Activated CD8-positive, alpha-beta memory T cell treated with anti-CD3 and anti-CD28 coated beads, Interleukin-2, amount 10 ng/mL, durations not matched to agents 7 days and 5 days (primary cell): ENCODE measurements at regions not wholly inside any gene's neighbourhood (a gene's known extent, or its start where the extent isn't known, plus 50 kb on each side); places are given as distances from the start of the nearest gene placed in this dataset.
"Not testable (repeated sequence)": the region's sequence is repeated elsewhere in the genome, so short reads cannot be mapped to it uniquely, and the experiment has no call there.

Source experiments
- ATAC-seq: fragments of 150-1000 bp; cut with Tn5 transposase; one replicate; pipeline ENCODE4 v1.10.0; 2021; ENCODE audit warnings: moderate library complexity
- CTCF ChIA-PET: fragments of 350-600 bp; sonication (Branson Sonifier 250); formaldehyde crosslinking; loops from one replicate; lab custom pipeline; 2021; ENCODE audit warnings: antibody characterized with exemption; lab: Charles Lee
- DNase-seq: peaks from one replicate; pipeline ENCODE4 v3.0.0-alpha.2; 2020
- H3K27ac Mint-ChIP-seq: one replicate; pipeline ENCODE4 v1.8.0; 2021; ENCODE audit warnings: mild to moderate bottlenecking, mixed read lengths
- H3K27me3 Mint-ChIP-seq: one replicate; pipeline ENCODE4 v1.8.0; 2021; ENCODE audit warnings: mixed read lengths
- H3K36me3 Mint-ChIP-seq: one replicate; pipeline ENCODE4 v1.8.0; 2021; ENCODE audit warnings: mild to moderate bottlenecking, mixed read lengths
- H3K4me1 Mint-ChIP-seq: one replicate; pipeline ENCODE4 v1.8.0; 2021; ENCODE audit warnings: mixed read lengths
- H3K4me3 Mint-ChIP-seq: one replicate; pipeline ENCODE4 v1.8.0; 2021; ENCODE audit warnings: mild to moderate bottlenecking, moderate library complexity, mixed read lengths
- H3K9me3 Mint-ChIP-seq: one replicate; pipeline ENCODE4 v1.8.0; 2022; ENCODE audit warnings: low read depth, mixed read lengths

DNA sequence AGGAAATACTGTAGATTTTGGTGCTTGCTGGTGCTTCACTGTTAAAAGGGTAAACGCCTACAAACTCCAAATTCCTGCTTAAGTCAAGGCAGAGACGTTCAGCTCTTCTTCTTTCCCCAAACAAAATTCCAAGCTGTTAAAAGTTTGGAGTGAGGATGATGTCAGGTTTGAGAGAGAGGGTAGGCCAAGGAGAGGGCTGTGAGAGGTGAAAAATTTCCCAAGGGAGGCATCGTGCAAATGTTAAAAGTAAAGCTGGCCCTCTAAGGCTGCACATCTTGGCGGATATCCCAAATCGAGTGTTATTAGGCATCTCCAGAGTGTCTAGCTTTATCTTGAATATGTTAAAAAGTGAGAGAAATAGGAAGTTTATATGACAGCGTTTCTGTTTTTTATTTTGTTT, 651.8 kb downstream of the QKI start:
- Mint-ChIP-seq H3K36me3 (no peaks in the 10 kb centered on the region), H3K27me3 (no peaks in the 10 kb centered on the region), H3K4me1 (no peaks in the 10 kb centered on the region), H3K4me3 (no peak overlapping the region), H3K27ac (no peak overlapping the region), H3K9me3 (no peaks in the 10 kb centered on the region)
- DNase-seq: no peak
- no peak for ATAC-seq
- CTCF ChIA-PET: no interaction called here

DNA sequence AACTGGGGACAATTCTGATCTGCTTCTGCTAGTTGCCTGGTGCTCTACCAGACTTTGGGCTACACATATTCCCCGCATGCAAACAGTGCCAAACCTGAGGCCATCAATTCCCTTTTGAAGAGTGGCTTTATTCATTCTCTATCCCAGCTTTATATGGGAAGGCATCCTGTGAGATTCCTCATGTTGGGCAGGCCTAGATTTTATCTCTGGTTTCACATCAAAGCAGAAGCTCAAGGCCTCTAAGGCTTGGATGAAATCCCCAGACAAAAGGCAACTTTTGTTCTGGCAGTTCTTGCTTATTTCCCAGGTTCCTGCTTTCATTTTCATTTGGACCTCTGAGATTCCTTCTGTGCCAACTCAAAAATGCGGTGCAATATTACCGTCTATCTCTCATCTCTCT, 648.8 kb downstream of the QKI start:
- H3K27ac Mint-ChIP-seq: no peak overlapping the region
- CTCF ChIA-PET: no interaction called here
- ATAC-seq (no peak), DNase-seq (no peak)
- H3K9me3 Mint-ChIP-seq: no peaks in the 10 kb centered on the region
- no peaks in the 10 kb centered on the region for H3K4me1 Mint-ChIP-seq
- H3K4me3 Mint-ChIP-seq: no peak overlapping the region
- no peaks in the 10 kb centered on the region for H3K27me3 Mint-ChIP-seq
- H3K36me3 Mint-ChIP-seq: no peaks in the 10 kb centered on the region

DNA sequence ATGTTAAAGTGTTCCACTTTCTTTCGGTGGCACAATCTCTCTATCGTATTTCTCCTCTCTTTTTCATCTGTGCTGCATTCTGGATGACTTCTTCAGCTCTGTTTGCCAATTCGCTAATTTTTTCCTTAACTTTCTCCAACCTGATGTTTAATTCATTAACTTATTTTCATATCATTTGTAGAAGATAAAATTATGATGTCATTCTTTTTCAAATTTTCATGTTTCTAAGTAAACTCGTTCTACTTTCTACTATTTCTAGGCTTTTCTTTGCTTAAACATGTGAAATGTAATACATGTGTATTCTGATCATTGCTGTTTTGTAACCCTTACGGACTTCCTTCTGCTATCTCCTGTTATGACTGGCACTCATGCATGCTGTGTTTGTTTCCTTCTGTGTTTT, 648.4 kb downstream of the QKI start:
- CTCF ChIA-PET: no interaction called here
- ATAC-seq (no peak), DNase-seq (no peak)
- Mint-ChIP-seq H3K27me3 (no peaks in the 10 kb centered on the region), H3K4me3 (no peak overlapping the region), H3K4me1 (no peaks in the 10 kb centered on the region), H3K9me3 (no peaks in the 10 kb centered on the region), H3K36me3 (no peaks in the 10 kb centered on the region), H3K27ac (no peak overlapping the region)

DNA sequence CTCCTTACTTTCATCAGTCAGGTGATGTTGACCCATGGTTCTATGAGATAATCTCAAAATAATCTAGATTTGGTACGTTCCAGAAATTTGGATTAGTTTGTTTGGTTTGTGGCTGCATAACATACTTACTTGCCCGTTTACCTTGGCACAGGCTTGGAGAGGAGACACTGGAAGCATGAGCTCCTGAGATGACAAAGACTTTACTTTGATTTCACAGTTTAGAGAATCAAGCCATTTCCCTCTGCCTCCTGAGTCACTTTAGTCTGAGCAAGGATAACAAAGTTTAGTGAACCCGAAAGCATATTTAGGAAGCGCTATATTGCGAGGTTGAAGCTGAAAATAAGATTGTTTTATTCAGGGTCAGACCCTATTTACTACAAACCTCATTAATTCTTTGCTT, 643.4 kb downstream of the QKI start:
- Mint-ChIP-seq H3K9me3 (no peaks in the 10 kb centered on the region), H3K27ac (no peak overlapping the region), H3K4me3 (no peak overlapping the region), H3K4me1 (no peaks in the 10 kb centered on the region), H3K36me3 (no peaks in the 10 kb centered on the region), H3K27me3 (no peaks in the 10 kb centered on the region)
- CTCF ChIA-PET: no interaction called here
- DNase-seq (no peak), ATAC-seq (no peak)

DNA sequence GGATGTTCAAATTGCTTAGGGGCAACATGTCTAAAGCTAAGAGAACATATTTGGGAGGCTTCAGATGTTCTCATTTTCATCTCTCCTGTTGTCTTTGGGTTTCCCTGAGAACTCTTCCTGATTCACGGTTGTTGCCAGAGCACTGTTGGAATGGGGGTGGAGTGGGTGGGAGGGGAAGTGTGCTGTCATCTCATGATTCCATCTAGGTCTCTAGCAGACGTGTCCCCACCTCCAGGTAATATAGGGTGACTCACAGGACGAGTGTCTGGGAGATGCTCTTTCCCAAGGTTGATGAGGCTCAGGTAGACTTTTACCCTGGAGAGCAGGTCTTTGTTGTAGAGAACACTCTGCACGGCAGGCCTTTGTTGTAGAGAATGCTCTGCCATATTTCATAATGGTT, 636.9 kb downstream of the QKI start:
- DNase-seq (no peak), ATAC-seq (no peak)
- Mint-ChIP-seq H3K36me3 (no peaks in the 10 kb centered on the region), H3K4me3 (no peak overlapping the region), H3K27ac (no peak overlapping the region), H3K27me3 (no peaks in the 10 kb centered on the region), H3K4me1 (no peaks in the 10 kb centered on the region), H3K9me3 (no peaks in the 10 kb centered on the region)
- CTCF ChIA-PET: interaction anchor here (0.6 kb wide), 1 partner anchor 1688 kb away, joined by 3 read pairs; no protein-coding TSS in a partner anchor

DNA sequence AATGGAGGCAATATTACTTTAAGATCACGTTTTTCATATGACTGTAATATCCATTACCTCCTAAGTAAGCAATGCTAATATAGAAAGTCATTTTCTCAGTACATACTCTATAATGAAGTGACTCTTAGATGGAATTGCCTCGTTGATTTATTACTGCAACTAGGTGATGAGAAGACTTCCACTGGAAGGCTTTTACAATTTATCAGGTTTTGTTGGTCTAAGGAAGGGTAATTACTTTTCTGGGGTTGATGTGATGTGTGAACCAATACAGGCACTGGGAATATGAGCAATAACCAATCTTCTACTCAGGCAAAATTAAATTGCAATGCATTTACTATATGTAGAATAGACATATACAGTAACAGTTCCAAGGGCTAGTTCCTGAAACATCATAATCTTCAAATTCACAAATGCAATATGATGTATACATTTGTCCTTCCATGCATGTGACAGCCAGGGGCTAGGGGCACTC, 635.0 kb downstream of the QKI start:
- ATAC-seq: no peak
- Mint-ChIP-seq H3K4me1 (no peaks in the 10 kb centered on the region), H3K9me3 (no peaks in the 10 kb centered on the region), H3K27me3 (no peaks in the 10 kb centered on the region), H3K4me3 (no peak overlapping the region), H3K36me3 (no peaks in the 10 kb centered on the region), H3K27ac (no peak overlapping the region)
- CTCF ChIA-PET: no interaction called here
- DNase-seq: no peak

DNA sequence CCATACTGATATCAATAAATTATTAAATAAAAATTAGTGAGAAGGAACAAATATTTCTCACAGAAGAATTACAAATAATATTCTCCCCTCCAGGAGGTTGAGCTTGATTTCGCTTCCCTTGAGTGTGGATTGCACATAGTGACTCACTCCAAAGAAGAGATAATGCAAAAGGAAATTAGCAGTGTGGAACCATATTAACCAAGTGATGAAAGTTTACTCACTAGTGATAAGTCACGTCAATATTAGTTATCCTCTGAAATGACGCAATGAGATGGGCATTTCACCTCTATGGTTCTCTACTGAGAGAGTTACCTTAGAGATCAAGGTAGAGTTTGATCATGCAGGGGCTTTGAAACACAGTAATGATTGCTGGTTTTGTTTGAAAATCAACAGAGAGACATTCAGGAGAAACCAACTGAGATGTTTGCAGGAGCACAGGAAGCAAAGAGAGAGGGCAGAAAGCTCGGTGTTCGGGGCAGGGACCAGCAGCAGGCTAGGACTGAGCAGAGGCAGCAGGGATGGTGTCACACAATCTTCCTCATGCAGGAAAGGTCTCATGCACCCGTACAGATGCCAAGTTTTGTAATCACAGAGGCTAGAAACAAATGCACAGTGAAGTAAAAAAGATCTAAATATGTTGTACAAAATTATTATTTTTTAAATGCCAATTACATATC, 634.5 kb downstream of the QKI start:
- H3K27ac Mint-ChIP-seq: no peak overlapping the region
- no peaks in the 10 kb centered on the region for H3K9me3 Mint-ChIP-seq
- H3K36me3 Mint-ChIP-seq: no peaks in the 10 kb centered on the region
- DNase-seq (no peak), ATAC-seq (no peak)
- no peaks in the 10 kb centered on the region for H3K27me3 Mint-ChIP-seq
- CTCF ChIA-PET: no interaction called here
- H3K4me1 Mint-ChIP-seq: no peaks in the 10 kb centered on the region
- no peak overlapping the region for H3K4me3 Mint-ChIP-seq

DNA sequence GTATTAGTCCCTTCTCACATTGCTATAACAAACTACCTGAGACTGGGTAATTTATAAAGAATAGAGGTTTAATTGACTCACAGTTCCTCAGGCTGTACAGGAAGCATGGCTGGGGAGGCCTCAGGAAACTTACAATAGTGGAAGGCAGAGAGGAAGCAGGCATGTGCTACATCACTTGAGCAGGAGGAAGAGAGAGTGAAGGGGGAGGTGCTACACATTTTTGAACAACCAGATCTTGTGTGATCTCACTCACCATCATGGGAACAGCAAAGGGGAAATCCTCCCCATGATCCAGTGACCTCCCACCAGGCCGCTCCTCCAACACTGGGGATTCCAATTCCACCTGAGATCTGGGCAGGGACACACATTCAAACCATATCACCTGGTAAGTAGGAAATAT, 630.6 kb downstream of the QKI start:
- no peak for ATAC-seq
- no peaks in the 10 kb centered on the region for H3K27me3 Mint-ChIP-seq
- no peak overlapping the region for H3K27ac Mint-ChIP-seq
- DNase-seq: no peak
- H3K36me3 Mint-ChIP-seq: no peaks in the 10 kb centered on the region
- no peaks in the 10 kb centered on the region for H3K9me3 Mint-ChIP-seq
- CTCF ChIA-PET: no interaction called here
- no peak overlapping the region for H3K4me3 Mint-ChIP-seq
- no peaks in the 10 kb centered on the region for H3K4me1 Mint-ChIP-seq

DNA sequence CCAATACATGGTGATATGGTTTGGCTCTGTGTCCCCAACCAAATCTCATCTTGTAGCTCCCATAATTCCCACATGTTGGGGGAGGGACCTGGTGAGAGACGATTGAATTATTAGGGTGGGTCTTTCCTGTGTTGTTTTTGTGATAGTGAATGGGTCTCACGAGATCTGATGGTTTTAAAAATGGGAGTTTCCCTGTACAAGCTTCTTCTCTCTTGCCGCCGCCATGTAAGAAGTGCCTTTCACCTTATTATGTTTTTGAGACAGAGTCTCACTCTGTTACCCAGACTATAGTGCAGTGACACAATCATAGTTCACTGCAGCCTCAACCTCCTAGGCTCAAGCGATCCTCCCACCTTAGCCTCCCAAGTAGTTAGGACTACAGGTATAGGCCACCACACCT, 629.1 kb downstream of the QKI start:
- DNase-seq, H3K4me3 Mint-ChIP-seq, H3K27ac Mint-ChIP-seq, H3K9me3 Mint-ChIP-seq, H3K4me1 Mint-ChIP-seq, ATAC-seq, CTCF ChIA-PET, H3K27me3 Mint-ChIP-seq, H3K36me3 Mint-ChIP-seq: not testable (repeated sequence)

DNA sequence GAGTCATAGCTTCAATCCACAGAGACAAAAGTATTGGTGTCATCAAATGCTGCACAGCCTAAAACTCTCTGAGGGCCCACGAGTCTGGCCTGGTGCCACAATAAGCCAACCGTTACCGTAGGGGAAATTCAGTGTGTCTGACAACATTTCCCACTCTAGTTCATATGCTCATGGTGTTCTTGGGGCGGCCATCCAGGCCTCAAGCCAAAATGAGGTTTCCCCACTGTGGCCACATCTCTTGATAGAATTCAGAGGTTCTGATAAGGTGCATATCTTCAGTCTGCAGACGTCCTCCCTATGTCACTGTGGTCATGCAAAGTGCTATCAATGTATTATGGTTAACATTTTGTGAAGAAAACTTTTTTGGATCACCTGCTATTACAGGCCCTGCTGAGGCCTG, 627.7 kb downstream of the QKI start:
- no peak overlapping the region for H3K4me3 Mint-ChIP-seq
- ATAC-seq: no peak

DNA sequence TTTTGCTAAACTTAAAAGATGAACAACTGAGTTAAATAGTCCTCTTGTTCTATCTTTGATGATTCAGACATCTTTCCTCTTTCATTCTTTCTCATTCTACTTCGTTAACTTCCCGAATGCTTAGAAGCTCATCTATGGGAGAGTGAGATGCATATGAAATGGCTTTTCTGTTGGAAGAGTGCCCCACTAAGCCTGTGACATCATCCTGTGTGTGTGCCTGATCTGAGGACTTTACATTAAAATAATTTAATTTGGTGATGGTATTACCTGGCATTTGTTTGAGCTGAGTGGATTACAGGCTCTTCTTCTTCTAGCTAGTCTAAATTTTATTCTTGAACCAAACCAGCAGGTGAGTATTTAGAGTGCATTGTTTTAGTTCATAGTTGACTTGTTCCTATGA, 626.5 kb downstream of the QKI start:
- H3K27ac Mint-ChIP-seq: no peak overlapping the region
- no peak overlapping the region for H3K4me3 Mint-ChIP-seq
- CTCF ChIA-PET: no interaction called here
- ATAC-seq (no peak), DNase-seq (no peak)
- H3K36me3 Mint-ChIP-seq: no peaks in the 10 kb centered on the region
- no peaks in the 10 kb centered on the region for H3K4me1 Mint-ChIP-seq
- H3K9me3 Mint-ChIP-seq: no peaks in the 10 kb centered on the region
- no peaks in the 10 kb centered on the region for H3K27me3 Mint-ChIP-seq

More for the DNA sequence above, 627.7 kb downstream of the QKI start:
- H3K27me3 Mint-ChIP-seq: no peaks in the 10 kb centered on the region
- no peak for DNase-seq
- H3K4me1 Mint-ChIP-seq: no peaks in the 10 kb centered on the region
- H3K36me3 Mint-ChIP-seq: no peaks in the 10 kb centered on the region
- H3K27ac Mint-ChIP-seq: no peak overlapping the region
- CTCF ChIA-PET: no interaction called here
- H3K9me3 Mint-ChIP-seq: no peaks in the 10 kb centered on the region

DNA sequence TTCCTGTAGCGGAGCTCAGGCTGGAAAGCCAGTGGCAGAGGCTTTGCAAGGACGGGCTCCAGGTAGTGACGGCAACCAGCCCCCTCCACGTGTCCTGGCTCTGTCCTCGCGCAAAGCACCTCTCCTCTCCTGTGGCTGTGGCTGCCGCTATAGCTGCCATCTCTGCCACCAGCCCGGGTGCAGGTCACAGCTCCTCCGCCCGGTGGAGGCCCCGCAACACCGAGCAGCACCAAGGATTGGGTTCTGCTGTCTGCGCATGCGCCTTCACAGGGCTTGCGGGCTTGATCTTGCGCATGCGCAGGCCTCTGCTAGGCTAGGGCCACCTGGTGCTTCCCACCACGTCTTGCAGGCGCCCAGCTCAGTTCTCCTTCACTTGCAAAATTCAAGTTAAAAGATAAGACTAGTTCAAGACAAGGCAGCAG, 625.4 kb downstream of the QKI start:
- H3K36me3 Mint-ChIP-seq: no peaks in the 10 kb centered on the region
- peak overlapping the region; percentile 41 for H3K4me3 Mint-ChIP-seq
- no peaks in the 10 kb centered on the region for H3K9me3 Mint-ChIP-seq
- H3K4me1 Mint-ChIP-seq: no peaks in the 10 kb centered on the region
- no peaks in the 10 kb centered on the region for H3K27me3 Mint-ChIP-seq
- DNase-seq (peak; percentile 67), ATAC-seq (peak; percentile 61)
- no peak overlapping the region for H3K27ac Mint-ChIP-seq
- CTCF ChIA-PET: no interaction called here

DNA sequence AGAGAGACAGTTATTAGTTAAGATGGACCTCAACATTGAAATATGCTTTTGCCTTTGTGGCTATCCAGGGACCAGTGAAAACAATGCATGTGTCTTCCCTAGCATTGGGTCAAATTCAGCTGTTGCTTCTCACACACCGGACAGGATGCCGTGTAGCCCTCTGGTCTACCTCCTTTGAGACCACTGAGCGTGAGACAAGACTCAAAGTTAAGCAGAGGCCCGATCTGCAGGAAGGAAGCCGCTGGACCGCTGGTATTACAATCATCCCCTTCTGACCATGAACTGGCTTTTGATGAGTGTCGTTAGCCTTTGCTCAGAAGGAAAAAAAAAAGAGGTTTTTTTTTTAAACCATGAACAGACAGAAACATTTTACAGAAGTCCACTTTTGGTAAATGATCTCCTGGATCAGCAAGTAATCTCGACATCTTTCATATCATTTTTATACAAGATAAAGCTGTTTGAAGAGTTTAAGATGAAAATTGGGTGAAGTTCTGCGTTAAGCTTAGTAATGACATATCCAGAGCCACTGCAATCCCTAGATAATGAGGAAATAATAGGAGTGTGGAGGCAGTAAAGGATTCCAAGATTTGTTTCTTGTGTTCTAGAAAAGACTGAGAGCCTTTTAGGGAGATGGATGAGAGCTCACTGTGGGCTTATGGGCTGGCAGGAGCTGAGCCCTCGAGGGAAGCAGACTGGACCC, 622.8 kb downstream of the QKI start:
- Mint-ChIP-seq H3K36me3 (no peaks in the 10 kb centered on the region), H3K27me3 (no peaks in the 10 kb centered on the region), H3K9me3 (no peaks in the 10 kb centered on the region), H3K27ac (no peak overlapping the region), H3K4me1 (no peaks in the 10 kb centered on the region), H3K4me3 (no peak overlapping the region)
- ATAC-seq: no peak
- no peak for DNase-seq
- CTCF ChIA-PET: no interaction called here

DNA sequence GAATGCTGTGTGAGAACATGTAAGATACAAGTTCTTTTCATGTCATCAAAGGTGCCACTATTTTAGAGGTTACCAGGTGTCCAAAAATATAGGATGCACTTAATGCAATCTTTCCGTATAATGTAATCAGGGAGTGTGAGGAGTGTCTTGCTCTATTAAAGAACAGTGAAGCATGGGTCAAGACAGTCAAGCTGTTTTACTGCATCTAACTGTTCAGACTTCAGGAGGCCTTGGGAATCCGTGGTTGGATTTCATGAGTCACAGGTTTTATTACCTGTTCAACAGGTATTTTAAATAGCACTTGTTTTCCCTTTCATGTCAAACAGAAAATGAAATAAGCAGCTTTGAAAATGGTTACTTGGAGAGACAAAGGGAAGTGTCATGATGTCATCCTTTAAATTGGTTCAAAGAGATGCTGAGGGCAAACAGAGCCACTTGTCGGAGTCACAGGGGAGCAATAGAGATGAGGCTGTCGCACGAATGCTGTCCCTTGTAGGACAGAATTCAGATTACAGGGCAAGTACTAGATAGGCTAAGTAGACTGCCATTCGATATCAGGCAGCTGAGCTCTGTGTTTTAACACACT, 621.5 kb downstream of the QKI start:
- ATAC-seq (no peak), DNase-seq (no peak)
- H3K4me3 Mint-ChIP-seq: no peak overlapping the region
- H3K9me3 Mint-ChIP-seq: no peaks in the 10 kb centered on the region
- CTCF ChIA-PET: no interaction called here
- H3K27ac Mint-ChIP-seq: no peak overlapping the region
- H3K27me3 Mint-ChIP-seq: no peaks in the 10 kb centered on the region
- H3K4me1 Mint-ChIP-seq: no peaks in the 10 kb centered on the region
- no peaks in the 10 kb centered on the region for H3K36me3 Mint-ChIP-seq
